NCI-H1048 (cell line): ENCODE measurements at regions not wholly inside any gene's neighbourhood (a gene's known extent, or its start where the extent isn't known, plus 50 kb on each side); places are given as distances from the start of the nearest gene placed in this dataset.

Source experiments
- DNase-seq: peaks from one replicate; lab custom pipeline; 2025; lab: John Stamatoyannopoulos, UW

DNA sequence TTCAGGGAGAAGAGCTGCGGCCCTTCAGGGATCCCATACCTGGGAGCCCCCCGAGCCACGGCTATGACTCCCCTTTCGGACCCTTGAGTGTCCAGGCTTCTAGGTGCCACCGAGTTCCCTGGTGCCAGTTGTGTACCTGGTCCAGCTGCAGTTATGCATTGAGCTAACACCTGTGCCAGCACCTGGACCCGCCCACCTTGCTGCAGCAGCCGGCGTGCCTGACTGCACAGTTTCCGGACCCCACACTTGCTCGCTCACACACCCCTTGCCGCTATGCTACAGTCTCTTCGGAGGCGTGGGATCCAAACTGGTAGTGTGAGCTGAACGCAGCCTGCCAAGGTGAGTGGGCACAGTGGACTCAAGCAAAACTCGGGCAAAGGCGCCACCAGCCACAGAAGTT, 284.5 kb upstream of the ROBO1 start:
- DNase-seq: no peak

- no peak for DNase-seq
Observed at GRCh38 chr3:80051602-80051962, 283.8 kb upstream of the ROBO1 start.

DNA sequence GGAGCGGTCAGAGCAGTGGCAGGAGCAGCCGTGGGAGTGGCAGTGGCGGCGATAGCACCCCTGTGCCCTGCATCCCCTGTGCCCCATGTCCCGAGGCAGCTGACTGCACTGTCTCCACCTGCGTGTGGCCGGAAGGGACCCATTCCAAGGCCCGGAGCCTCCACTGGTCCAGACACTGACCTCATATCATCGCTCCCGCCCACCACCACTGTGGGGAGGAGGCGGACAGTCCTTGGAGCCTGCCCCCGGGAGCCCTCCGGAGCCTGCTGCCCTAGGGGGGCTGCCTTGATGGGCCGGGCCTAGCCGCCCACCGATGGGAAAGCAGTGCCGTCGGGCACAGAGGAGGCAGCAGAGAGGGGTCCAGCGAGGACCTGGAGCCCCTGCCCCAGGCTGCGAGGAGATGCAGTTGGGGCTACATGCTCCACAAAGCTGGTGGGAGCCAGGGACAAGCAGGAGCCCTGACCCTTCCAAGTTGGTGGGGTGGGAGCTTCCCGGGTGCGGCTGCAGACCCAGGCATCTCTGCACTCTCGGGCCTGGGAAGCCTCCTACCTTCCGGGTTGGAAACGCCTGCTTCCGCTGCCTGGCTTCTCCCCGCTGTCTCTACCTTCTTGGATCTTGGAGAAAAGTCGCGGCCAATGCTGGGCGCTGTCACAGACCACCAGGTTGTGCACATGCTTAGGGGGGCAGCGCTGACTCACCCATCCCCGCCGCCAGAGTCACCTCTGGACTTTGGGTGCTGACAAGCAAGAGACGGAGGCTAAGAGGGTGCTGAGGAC, 283.2 kb upstream of the ROBO1 start:
- DNase-seq: no peak

GRCh38 chr3:80043226-80043625, 275.4 kb upstream of the ROBO1 start:
- DNase-seq: no peak

DNA sequence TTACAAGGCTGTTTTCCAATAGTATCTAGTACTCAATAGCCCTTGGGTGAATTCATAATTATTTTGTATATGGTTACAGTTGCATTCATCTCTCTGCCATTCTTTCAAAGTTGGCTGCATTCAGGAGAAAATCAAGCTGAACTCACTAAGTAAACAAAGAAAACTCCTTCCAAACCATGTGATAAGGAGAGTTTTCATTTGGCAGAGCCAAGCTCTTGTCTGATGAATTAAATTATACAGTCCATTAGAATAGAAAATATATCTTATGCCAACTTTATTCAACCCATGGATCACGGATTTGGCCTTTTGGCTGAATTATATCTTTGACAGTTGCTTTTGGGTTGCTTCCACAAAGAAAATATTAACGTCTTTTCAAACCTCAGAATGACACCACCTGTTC, 272.3 kb upstream of the ROBO1 start:
- no peak for DNase-seq

GRCh38 chr3:80036176-80036575, 268.4 kb upstream of the ROBO1 start:
- DNase-seq: no peak

GRCh38 chr3:80035021-80035420, 267.2 kb upstream of the ROBO1 start:
- no peak for DNase-seq

- DNase-seq: no peak
Observed at GRCh38 chr3:80023010-80023409, 255.2 kb upstream of the ROBO1 start.

- no peak for DNase-seq
Observed at GRCh38 chr3:80018375-80018774, 250.6 kb upstream of the ROBO1 start.

DNA sequence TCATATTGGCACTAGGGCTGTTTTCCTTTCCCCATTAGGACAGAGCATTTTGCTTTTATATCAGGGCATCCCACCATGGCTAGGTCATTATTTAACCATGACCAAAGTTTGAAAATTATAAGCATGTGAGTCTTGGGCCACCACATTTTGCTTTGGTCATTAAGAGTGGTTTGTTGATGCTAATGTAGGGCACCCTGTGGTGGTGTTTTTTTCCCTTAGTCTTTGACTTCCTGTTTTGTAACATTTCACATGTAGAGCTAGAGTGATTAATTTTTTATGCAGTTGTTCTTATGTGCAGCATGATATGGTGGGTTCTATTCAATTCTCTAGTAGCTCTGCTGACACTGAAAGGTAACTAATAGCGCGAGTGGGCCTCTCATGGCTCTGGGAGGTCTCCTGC, 249.6 kb upstream of the ROBO1 start:
- no peak for DNase-seq

DNA sequence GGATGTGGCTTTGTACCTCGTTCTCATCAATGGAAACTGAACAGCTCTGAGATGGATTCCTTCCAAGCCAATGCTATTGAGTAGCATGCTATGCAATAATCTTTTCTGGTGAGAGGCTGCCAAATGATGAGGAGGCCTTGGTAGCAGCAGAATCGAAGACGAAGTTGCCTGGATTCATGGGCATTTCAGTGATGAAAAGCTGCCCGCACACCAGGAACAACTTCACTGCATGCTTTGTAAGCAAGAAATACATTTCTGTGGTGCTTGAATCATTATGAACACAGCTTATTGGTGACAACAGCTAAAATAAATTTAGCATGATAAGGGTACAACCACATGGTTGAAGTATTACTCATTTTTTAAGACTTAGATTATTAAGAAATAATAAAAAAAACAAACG, 246.8 kb upstream of the ROBO1 start:
- no peak for DNase-seq

- DNase-seq: no peak
Observed at GRCh38 chr3:80010021-80010571, 242.3 kb upstream of the ROBO1 start.

- DNase-seq: no peak
Observed at GRCh38 chr3:80007522-80007921, 239.7 kb upstream of the ROBO1 start.

- DNase-seq: no peak
Observed at GRCh38 chr3:80006315-80006714, 238.5 kb upstream of the ROBO1 start.

DNA sequence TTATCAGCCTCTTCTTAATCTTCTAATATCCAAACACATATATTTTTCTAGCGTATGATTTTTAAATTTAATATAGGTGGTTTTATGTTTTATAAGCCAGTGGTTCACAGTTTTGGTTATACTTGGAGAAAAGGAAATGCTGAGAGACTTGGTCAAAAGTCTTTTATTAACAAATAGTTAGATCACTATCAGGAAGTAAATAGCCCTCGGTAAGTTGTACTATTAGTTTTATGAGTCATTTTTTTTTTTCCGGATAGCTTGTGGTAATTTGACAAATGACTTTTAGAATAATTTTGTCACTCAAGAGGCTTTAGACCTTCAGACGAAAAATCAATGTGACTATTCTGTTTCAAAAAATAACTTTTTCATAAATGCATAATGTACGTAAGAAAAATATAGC, 232.2 kb upstream of the ROBO1 start:
- no peak for DNase-seq

DNA sequence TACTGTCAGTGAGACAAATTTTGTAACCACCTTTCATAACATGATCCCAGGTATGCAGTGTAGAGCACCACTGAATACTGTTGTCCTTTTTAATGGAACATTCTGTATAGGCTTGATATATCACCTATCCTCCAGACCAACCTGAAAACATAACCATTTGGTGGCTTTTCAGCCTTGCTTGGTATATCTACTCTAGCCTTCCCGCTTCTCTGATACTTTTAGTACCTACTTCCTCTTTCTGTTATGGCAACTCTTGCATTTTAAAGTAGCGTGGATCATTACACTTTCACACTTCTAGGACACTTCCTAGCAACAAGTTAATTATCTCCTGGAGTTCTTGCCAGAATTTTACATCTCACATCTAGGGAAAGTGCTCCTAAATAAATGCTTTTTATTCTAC, 226.6 kb upstream of the ROBO1 start:
- no peak for DNase-seq

GRCh38 chr3:79986338-79986737, 218.5 kb upstream of the ROBO1 start:
- no peak for DNase-seq

- DNase-seq: no peak
Observed at GRCh38 chr3:79985816-79986215, 218.0 kb upstream of the ROBO1 start.

DNA sequence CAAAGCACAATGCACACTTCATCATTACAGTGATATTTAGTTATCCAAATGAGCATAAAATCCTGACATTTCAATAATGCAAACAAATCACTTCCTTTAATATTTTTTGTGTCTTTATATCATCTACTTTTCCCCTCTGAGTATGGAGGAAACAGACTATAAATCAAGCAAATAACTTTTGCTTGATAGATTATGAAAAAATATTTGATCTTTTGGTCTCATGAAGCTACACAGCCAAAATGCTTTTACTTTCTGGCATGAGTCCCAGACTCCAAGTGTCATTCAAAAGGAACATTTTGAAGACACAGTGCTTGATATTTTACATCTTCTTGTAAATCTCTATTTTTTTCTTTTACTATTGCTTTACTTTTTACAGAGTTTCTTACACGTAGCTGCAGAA, 215.3 kb upstream of the ROBO1 start:
- no peak for DNase-seq

DNA sequence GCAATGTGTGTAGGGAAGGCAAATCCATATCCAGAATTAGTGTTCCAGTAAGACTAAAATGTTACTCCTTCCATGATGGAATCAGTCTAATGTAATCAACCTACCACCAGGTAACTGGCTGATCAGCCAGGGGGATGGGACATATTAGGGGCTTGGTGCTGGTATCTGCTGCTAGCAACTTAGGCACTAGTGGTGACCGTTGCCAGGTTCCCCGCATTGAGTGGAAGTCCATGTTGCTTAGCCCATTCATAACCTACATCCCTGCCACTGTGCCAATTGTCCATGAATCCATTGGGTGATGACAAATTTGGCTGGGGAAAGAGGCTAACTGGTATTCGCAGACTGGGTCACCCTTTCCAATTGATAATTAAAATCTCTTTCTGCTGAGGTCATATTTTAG, 212.2 kb upstream of the ROBO1 start:
- DNase-seq: no peak

DNA sequence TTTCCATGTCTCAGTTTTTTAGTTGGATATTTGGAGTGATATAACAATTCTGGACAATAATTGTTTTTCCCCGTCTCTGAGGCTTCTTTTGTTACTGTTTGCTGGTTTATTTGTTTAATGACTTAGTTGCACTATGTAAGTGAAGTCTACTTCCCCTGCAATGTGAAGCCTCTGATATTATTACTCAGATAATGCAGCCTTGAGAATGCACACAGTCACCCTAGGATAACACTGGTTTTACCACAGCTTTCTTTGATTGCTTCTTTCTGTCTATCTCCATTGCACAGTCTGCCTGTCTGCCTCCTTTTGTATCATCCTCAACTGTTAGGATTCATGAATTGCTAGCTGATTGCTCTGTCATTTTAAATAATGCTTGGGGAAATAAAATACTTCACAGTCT, 208.7 kb upstream of the ROBO1 start:
- DNase-seq: no peak

- no peak for DNase-seq
Observed at GRCh38 chr3:79973917-79974595, 206.3 kb upstream of the ROBO1 start.

DNA sequence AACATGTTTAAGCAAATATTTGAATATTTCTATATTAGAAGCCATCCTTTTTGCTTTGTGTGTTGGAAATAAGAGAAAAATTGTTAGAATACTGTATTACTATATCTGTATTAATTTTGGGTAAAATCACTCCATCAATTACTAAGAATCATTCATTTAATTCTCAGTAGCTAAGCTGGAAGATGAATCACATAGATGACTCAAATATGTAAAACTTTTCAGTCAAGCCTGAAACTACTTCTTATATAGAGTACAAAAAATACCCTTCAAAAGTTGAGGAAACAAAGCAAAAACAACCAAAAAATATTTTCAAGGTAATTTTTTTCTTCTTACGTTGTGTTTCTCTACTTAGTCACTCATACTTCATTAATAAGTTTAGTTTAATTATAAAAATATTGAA, 205.7 kb upstream of the ROBO1 start:
- no peak for DNase-seq

- no peak for DNase-seq
Observed at GRCh38 chr3:79968418-79968817, 200.6 kb upstream of the ROBO1 start.
